ENCODE measurements at regions not wholly inside any gene's neighbourhood (a gene's known extent, or its start where the extent isn't known, plus 50 kb on each side); places are given as distances from the start of the nearest gene placed in this dataset.

DNA sequence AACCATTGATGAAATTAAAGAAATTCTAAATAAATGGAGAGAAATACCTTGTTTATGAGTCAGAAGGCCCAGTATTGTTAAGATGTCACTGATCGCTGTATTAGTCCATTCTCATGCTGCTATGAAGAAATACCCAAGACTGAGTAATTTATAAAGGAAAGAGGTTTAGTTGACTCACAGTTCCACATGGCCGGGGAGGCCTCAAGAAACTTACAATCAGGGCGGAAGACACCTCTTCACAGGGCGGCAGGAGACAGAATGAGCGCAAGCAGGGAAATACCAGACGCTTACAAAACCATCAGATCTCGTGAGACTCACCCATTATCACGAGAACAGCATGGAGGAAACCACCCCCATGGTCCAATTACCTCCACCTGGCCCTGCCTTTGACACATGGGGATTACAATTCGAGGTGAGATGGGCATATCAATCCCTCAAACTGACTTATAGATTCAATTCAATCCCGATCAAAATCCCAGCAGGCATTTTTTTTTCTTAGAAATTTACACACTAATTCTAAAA, 157.2 kb downstream of the ENGASE start:
- TF ChIP-seq, protein P1, sequence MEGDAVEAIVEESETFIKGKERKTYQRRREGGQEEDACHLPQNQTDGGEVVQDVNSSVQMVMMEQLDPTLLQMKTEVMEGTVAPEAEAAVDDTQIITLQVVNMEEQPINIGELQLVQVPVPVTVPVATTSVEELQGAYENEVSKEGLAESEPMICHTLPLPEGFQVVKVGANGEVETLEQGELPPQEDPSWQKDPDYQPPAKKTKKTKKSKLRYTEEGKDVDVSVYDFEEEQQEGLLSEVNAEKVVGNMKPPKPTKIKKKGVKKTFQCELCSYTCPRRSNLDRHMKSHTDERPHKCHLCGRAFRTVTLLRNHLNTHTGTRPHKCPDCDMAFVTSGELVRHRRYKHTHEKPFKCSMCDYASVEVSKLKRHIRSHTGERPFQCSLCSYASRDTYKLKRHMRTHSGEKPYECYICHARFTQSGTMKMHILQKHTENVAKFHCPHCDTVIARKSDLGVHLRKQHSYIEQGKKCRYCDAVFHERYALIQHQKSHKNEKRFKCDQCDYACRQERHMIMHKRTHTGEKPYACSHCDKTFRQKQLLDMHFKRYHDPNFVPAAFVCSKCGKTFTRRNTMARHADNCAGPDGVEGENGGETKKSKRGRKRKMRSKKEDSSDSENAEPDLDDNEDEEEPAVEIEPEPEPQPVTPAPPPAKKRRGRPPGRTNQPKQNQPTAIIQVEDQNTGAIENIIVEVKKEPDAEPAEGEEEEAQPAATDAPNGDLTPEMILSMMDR (conservative IDR thresholded peaks at IDR 0.05), result no peak
- TF ChIP-seq ZFX (IDR thresholded peaks at IDR 0.05), result no peak

Data from C4-2B (cell line).